GM21737 (cell line): ENCODE measurements at regions not wholly inside any gene's neighbourhood (a gene's known extent, or its start where the extent isn't known, plus 50 kb on each side); places are given as distances from the start of the nearest gene placed in this dataset.

Experiments used
- ATAC-seq: cut with Tn5 transposase; IDR thresholded peaks from one replicate; pipeline ENCODE4 v1.9.1; 2021; ENCODE audit warnings: mild to moderate bottlenecking, moderate library complexity; ENCODE audit not compliant: unreplicated experiment

- ATAC-seq: no peak
These were observed 322.3 kb downstream of the KCNS3 start for GRCh38 chr2:18200771-18201170.

DNA sequence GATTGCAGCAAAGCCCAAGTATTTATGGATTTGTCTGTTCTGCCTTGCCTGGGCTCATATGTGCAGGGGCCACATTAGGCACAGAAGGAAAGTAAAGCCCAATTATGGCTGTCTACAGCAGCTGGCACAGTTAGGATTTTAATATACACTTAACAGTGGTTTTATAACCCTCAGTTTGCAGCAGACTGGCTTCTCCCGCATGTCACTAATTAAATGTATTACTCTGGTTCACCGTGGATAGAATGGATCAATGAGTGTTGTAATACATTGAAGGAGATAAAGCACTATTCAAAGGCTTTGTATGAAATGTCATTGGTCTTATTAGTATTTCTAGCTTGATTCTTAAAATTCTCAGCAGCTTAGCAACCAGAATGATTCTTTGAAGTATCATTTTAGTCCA, 320.2 kb downstream of the KCNS3 start:
- no peak for ATAC-seq

DNA sequence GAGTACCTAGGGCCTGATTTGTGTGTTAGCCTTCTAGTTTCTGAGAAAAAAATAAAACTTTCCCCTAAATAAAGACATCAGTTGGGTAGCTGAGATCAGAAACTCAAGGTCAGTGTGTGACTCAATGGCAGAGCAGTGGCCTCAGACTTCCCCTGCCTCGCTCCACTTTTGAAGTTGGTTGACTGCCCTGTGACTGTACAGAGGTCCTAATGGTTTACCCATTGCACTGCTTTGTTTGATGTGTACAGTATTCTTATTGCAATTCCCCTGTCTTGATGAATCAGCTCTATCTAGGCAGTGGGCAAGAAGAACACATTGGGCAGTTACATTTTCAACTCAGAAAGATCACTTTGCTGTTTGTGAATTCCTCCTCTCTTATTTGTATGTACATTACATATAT, 315.7 kb downstream of the KCNS3 start:
- no peak for ATAC-seq

DNA sequence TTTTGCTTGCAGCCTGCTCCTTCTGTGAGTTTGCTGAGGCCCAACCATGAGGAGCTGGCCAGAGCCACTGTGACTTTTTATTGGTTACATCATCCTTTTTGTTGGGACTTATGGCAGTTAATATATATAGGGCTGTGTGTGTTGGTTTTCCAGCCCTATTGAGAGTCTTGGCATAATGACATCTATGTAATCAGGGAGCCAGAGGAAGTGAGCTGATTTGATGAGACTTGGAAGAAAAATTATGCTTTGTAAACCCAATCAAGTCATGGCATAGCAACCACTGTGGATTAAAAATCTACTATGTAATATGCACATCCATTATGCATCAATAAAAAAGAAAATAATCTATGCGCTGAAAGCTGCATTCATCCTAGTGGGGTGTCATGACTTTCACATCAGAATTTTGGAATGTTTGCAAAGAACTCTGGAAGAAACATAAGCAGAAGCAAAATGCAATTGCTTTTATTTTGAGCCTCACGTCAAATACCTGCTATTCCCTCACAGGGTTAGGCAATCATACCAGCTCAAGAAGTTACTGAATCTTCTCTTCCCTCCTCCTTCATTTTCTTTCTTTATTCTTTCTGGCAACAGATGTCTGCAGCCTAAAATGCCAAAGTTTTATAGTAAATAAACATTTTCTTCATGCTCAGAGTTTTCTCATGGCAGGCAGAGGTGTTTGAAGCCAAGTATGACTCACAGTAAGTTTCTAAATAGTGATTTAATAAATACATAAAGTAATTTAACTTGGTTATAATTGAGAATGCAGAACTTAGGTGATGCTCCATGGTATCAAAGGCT, 308.5 kb downstream of the KCNS3 start:
- no peak for ATAC-seq

DNA sequence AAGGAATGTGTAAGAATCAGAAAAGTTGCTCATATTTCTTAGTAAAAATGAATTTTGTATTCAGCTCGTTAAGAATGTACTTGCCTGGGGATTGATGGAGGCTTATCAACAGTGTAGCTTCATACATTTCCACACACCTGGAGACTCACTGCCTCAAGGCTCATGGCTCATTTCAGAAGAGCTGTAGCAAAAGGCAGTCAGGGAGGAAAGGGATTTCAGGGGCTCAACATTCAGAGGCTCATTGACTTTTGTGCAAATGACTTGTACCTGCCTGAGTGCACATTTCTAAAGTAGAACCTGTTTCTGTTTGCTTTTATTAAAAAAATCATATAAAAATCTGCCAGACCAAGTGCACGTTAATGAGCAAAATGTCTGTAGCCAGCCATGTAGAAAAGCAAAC, 304.4 kb downstream of the KCNS3 start:
- no peak for ATAC-seq

GRCh38 chr2:18180912-18181311, 302.4 kb downstream of the KCNS3 start:
- no peak for ATAC-seq

- ATAC-seq: no peak
These were observed 301.7 kb downstream of the KCNS3 start for GRCh38 chr2:18180031-18180610.

DNA sequence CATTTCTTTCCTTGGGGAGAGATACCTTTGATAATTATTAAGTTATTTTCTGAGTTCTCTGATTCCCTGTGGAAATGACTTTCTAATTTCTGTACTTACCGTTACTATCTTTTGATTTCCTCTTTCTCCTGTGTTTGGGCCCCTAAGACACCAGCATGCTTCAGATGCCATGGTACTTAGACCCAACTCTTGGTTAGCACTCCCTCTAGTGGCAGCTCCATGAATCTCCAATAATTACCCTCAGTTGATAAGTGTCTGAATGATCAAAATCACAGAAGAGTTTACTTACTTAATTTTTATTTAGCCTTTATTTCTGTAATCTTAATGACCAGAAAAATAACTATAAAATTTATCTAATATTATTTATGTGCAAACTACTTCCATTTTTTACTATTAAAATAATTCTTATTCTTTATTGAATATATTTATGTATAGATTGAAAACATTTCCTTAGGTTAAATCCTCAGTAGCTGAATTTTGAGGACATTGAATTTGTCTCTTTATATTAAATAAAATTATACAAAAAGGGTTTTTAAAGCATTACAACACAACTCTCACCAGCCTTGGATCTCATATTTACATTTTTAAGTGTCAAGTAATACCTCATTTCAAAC, 300.4 kb downstream of the KCNS3 start:
- peak; percentile 94 for ATAC-seq

DNA sequence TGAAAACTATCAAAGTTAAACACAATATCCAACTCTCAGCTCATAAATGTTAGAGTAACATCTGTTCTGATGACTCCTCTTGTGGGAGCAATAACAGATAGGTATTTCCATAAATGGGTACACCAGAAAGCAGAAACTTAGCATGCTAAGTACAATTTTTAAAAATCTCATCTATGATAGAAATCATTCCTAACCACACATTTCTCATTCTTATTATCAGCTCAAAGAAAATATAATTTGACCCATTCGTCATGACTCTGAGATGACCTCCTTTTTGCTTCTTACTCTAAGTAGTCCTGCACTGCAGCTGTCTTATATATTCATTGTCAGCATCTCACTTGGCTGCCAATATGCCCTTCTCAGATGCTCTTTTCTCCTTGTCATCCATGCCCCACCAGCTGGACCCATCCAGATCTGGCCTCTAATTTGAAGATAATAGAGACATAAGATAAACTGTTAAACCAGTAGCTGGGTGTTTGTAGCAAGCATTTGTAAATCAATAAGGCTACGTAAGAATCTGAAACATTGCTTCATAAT, 298.3 kb downstream of the KCNS3 start:
- no peak for ATAC-seq

- ATAC-seq: no peak
These were observed 294.1 kb downstream of the KCNS3 start for GRCh38 chr2:18172607-18173006.

GRCh38 chr2:18171191-18172139, 293.0 kb downstream of the KCNS3 start:
- ATAC-seq: no peak

- no peak for ATAC-seq
These were observed 292.2 kb downstream of the KCNS3 start for GRCh38 chr2:18170642-18171041.

DNA sequence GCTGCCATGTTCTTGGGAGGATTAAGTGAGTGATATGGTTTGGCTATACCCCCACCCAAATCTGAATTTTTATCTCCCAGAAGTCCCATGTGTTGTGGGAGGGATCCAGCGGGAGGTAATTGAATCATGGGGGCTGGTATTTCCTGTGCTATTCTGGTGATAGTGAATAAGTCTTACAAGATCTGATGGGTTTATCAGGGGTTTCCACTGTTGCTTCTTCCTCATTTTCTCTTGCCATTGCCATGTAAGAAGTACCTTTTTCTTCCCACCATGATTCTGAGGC, 291.4 kb downstream of the KCNS3 start:
- ATAC-seq: no peak

DNA sequence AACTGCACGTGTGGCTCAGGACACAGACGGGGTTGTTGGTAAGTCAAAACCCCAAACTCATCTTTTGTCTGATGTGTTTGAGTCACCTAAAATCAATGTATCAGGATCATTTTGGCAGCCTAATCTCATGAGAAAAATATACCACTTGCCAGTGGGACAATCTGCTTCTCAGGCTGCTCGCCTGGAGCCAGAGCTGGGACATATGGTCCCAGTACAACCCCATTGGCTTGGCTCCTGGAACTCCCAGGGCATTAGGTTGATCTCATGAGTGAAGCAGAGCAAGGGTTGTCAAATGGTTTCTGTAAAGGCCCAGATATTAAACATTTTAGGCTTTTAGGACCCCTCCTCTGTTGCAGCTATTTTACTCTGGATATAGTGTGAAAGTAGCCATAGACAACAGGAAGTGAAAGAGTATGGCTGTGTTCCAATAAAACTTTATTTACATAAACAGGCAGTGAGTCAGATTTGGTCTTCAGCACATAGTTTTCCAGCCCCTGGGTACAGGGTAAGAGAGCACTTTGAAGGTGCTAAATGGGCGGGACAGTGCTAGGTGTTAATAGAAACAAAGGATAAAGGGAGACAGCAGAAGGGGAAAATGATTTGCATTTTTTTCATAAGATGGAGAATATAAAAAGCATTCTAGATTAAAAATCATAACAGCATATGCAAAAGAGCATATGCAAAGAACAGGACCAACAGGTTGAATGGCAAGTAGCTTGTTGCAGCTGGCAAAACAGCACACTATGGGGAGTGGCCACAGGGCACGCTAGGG, 290.8 kb downstream of the KCNS3 start:
- no peak for ATAC-seq

GRCh38 chr2:18167871-18168270, 289.4 kb downstream of the KCNS3 start:
- no peak for ATAC-seq

DNA sequence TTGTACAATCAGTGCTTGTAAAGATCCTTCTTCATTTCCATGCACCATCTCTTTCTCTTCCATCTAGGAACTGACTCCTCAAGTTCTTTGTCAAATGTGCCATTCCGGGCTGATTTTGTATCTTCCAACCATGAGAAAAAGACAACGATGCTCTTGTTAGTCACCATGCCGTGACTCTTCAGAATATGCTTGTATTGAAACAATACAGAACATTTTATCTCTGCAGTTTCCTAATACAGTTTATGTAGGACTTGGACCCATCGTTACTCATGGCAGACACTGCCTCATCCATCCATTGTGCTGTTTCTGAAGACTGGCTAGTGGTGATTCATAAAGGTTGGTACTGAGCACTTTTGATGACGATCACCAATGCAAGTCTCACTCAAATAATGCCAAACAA, 283.2 kb downstream of the KCNS3 start:
- ATAC-seq: no peak

DNA sequence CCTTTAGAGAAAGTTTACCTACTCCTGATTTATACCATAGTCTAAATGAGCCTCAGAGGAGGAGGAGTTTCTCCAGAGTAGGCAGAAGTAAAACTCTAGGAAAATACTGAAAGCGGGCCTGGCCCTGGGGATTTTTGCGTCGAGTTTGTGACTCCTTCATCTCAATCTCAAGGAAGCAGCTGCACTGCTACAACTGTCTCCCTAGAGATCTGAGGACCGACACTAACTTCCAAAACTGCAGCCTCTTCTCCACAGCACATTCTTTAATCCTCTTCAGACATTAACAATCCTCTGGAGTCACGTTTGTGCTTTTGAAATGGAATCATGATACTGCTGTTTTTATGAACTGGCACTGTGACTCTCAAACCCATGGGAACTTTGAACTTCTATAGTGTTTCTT, 281.4 kb downstream of the KCNS3 start:
- no peak for ATAC-seq

DNA sequence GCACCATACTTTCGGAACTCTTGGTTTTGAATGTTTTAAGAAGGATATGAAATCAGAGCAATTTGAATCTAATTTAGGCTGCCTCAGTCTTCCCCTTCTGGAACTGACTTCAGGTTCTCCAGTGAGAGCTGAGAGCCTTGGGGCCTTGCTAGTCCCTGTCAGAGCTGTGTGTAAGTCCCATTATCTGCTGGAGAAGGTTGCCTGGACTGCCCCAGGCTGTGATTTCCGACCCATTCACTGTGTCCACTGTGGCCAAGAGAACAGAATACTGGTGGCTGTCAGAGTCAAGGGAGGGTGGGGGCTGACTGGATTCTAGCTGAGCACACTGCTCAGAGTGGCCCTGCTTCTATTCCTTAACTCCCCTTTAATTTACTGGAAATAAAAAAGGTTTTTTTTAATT, 278.0 kb downstream of the KCNS3 start:
- no peak for ATAC-seq

GRCh38 chr2:18156002-18156401, 277.5 kb downstream of the KCNS3 start:
- no peak for ATAC-seq

- no peak for ATAC-seq
These were observed 276.3 kb downstream of the KCNS3 start for GRCh38 chr2:18154812-18155211.
